ENCODE measurements at regions not wholly inside any gene's neighbourhood (a gene's known extent, or its start where the extent isn't known, plus 50 kb on each side); places are given as distances from the start of the nearest gene placed in this dataset.

DNA sequence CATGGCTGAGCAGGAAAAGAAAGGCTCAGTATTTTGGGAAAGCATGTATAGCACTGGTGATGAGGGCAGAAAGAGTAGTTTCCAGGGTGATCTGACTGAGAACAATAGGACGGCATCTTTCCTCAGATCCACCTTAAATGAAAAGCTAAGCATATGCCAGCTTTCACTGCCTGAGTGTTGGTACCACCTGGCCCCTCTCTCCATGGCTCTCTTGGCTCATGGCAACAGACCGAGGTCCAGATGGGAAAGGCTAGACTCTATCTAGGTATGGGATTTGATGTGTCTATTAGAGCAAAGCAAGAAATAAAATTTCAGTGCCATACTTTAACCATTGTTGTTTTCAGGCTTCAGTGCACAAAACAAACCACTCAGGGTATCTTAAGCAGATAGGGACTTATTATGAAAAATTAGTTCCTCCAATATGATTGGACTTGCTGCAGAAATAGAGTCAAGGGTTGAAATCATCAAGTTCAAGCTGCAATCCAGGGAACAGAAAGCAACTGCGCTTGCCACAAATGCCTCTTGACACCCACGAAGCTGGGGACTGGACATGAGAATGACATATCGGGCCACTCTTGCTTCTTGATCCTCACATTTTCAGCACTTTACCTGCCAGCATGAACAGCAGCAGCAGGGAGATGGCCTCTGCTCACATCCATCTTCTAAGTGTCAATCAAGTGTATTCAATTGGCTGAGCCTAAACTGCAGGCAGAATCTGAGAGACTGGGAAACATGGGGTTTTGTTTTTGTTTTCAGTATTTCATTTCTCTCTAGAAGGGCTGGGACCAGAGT, 64.0 kb upstream of the SNX19 start:
- TF ChIP-seq, protein P1, sequence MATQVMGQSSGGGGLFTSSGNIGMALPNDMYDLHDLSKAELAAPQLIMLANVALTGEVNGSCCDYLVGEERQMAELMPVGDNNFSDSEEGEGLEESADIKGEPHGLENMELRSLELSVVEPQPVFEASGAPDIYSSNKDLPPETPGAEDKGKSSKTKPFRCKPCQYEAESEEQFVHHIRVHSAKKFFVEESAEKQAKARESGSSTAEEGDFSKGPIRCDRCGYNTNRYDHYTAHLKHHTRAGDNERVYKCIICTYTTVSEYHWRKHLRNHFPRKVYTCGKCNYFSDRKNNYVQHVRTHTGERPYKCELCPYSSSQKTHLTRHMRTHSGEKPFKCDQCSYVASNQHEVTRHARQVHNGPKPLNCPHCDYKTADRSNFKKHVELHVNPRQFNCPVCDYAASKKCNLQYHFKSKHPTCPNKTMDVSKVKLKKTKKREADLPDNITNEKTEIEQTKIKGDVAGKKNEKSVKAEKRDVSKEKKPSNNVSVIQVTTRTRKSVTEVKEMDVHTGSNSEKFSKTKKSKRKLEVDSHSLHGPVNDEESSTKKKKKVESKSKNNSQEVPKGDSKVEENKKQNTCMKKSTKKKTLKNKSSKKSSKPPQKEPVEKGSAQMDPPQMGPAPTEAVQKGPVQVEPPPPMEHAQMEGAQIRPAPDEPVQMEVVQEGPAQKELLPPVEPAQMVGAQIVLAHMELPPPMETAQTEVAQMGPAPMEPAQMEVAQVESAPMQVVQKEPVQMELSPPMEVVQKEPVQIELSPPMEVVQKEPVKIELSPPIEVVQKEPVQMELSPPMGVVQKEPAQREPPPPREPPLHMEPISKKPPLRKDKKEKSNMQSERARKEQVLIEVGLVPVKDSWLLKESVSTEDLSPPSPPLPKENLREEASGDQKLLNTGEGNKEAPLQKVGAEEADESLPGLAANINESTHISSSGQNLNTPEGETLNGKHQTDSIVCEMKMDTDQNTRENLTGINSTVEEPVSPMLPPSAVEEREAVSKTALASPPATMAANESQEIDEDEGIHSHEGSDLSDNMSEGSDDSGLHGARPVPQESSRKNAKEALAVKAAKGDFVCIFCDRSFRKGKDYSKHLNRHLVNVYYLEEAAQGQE (tag by site-specific recombination; IDR thresholded peaks at IDR 0.05), result no peak
- TF ChIP-seq YY2 (tag by site-specific recombination; IDR thresholded peaks at IDR 0.05) (no peak), REPIN1 (tag by site-specific recombination; IDR thresholded peaks at IDR 0.05; ENCODE audit: low read depth) (no peak)
- TF ChIP-seq, protein P2, sequence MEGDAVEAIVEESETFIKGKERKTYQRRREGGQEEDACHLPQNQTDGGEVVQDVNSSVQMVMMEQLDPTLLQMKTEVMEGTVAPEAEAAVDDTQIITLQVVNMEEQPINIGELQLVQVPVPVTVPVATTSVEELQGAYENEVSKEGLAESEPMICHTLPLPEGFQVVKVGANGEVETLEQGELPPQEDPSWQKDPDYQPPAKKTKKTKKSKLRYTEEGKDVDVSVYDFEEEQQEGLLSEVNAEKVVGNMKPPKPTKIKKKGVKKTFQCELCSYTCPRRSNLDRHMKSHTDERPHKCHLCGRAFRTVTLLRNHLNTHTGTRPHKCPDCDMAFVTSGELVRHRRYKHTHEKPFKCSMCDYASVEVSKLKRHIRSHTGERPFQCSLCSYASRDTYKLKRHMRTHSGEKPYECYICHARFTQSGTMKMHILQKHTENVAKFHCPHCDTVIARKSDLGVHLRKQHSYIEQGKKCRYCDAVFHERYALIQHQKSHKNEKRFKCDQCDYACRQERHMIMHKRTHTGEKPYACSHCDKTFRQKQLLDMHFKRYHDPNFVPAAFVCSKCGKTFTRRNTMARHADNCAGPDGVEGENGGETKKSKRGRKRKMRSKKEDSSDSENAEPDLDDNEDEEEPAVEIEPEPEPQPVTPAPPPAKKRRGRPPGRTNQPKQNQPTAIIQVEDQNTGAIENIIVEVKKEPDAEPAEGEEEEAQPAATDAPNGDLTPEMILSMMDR (tag by site-specific recombination; IDR thresholded peaks at IDR 0.05), result no peak
- TF ChIP-seq, protein P3, sequence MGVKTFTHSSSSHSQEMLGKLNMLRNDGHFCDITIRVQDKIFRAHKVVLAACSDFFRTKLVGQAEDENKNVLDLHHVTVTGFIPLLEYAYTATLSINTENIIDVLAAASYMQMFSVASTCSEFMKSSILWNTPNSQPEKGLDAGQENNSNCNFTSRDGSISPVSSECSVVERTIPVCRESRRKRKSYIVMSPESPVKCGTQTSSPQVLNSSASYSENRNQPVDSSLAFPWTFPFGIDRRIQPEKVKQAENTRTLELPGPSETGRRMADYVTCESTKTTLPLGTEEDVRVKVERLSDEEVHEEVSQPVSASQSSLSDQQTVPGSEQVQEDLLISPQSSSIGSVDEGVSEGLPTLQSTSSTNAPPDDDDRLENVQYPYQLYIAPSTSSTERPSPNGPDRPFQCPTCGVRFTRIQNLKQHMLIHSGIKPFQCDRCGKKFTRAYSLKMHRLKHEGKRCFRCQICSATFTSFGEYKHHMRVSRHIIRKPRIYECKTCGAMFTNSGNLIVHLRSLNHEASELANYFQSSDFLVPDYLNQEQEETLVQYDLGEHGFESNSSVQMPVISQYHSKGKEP (tag by site-specific recombination; IDR thresholded peaks at IDR 0.05), result no peak
- TF ChIP-seq, protein P4, sequence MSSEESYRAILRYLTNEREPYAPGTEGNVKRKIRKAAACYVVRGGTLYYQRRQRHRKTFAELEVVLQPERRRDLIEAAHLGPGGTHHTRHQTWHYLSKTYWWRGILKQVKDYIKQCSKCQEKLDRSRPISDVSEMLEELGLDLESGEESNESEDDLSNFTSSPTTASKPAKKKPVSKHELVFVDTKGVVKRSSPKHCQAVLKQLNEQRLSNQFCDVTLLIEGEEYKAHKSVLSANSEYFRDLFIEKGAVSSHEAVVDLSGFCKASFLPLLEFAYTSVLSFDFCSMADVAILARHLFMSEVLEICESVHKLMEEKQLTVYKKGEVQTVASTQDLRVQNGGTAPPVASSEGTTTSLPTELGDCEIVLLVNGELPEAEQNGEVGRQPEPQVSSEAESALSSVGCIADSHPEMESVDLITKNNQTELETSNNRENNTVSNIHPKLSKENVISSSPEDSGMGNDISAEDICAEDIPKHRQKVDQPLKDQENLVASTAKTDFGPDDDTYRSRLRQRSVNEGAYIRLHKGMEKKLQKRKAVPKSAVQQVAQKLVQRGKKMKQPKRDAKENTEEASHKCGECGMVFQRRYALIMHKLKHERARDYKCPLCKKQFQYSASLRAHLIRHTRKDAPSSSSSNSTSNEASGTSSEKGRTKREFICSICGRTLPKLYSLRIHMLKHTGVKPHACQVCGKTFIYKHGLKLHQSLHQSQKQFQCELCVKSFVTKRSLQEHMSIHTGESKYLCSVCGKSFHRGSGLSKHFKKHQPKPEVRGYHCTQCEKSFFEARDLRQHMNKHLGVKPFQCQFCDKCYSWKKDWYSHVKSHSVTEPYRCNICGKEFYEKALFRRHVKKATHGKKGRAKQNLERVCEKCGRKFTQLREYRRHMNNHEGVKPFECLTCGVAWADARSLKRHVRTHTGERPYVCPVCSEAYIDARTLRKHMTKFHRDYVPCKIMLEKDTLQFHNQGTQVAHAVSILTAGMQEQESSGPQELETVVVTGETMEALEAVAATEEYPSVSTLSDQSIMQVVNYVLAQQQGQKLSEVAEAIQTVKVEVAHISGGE (tag by site-specific recombination; conservative IDR thresholded peaks at IDR 0.05; ENCODE audit: low read depth), result no peak
- TF ChIP-seq, protein P5, sequence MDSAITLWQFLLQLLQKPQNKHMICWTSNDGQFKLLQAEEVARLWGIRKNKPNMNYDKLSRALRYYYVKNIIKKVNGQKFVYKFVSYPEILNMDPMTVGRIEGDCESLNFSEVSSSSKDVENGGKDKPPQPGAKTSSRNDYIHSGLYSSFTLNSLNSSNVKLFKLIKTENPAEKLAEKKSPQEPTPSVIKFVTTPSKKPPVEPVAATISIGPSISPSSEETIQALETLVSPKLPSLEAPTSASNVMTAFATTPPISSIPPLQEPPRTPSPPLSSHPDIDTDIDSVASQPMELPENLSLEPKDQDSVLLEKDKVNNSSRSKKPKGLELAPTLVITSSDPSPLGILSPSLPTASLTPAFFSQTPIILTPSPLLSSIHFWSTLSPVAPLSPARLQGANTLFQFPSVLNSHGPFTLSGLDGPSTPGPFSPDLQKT (IDR thresholded peaks at IDR 0.05; ENCODE audit: borderline replicate concordance, low read depth, low read length), result no peak
- TF ChIP-seq, protein P6, sequence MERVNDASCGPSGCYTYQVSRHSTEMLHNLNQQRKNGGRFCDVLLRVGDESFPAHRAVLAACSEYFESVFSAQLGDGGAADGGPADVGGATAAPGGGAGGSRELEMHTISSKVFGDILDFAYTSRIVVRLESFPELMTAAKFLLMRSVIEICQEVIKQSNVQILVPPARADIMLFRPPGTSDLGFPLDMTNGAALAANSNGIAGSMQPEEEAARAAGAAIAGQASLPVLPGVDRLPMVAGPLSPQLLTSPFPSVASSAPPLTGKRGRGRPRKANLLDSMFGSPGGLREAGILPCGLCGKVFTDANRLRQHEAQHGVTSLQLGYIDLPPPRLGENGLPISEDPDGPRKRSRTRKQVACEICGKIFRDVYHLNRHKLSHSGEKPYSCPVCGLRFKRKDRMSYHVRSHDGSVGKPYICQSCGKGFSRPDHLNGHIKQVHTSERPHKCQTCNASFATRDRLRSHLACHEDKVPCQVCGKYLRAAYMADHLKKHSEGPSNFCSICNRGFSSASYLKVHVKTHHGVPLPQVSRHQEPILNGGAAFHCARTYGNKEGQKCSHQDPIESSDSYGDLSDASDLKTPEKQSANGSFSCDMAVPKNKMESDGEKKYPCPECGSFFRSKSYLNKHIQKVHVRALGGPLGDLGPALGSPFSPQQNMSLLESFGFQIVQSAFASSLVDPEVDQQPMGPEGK (tag by site-specific recombination; IDR thresholded peaks at IDR 0.05), result no peak

All from HEK293 (cell line).